CD4-positive, alpha-beta T cell treated with Interleukin-17A for 1 hour (primary cell): ENCODE measurements at regions not wholly inside any gene's neighbourhood (a gene's known extent, or its start where the extent isn't known, plus 50 kb on each side); places are given as distances from the start of the nearest gene placed in this dataset.
A peak's percentile ranks its signal among the peaks of the same experiment; 100 is the strongest.

Experiments used
- DNase-seq: peaks from one replicate; pipeline ENCODE4 v3.0.0-alpha.2; 2020

DNA sequence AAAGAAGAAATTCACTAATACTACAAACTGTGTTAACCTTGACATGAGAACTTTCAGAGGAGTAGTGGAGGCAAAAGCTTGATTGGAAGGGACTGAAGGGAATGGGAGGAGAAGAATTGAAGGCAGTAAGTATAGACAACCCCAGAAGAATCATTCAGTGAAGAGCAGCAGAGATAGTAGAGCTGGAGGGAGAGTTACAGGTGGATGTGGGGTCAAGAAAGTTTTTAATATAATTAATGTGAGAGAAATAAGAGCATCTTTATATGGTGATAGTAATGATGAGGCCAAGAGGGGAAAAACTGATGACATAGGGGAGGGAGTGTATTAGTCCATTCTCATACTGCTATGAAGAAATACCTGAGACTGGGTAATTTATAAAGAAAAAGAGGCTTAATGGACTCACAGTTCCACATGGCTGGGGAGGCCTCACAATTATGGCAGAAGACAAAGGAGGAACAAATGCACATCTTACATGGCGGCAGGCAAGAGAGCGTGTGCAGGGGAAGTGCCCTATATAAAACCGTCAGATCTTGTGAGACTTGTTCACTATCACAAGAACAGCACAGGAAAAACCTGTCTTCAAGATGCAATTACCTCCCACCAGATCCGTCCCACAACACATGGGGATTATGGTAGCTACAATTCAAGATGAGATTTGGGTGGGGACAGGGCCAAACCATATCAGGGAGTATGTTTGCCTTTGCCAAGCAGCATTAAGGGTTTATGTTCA lies 88.3 kb upstream of the PIK3CG start:
- no peak for DNase-seq

GRCh38 chr7:106777674-106778299 lies 87.3 kb upstream of the PIK3CG start:
- DNase-seq: no peak

GRCh38 chr7:106778656-106779250 lies 86.3 kb upstream of the PIK3CG start:
- no peak for DNase-seq

- DNase-seq: no peak
These were observed 85.2 kb upstream of the PIK3CG start for GRCh38 chr7:106779877-106780276.

GRCh38 chr7:106781007-106781406 lies 84.1 kb upstream of the PIK3CG start:
- DNase-seq: no peak

DNA sequence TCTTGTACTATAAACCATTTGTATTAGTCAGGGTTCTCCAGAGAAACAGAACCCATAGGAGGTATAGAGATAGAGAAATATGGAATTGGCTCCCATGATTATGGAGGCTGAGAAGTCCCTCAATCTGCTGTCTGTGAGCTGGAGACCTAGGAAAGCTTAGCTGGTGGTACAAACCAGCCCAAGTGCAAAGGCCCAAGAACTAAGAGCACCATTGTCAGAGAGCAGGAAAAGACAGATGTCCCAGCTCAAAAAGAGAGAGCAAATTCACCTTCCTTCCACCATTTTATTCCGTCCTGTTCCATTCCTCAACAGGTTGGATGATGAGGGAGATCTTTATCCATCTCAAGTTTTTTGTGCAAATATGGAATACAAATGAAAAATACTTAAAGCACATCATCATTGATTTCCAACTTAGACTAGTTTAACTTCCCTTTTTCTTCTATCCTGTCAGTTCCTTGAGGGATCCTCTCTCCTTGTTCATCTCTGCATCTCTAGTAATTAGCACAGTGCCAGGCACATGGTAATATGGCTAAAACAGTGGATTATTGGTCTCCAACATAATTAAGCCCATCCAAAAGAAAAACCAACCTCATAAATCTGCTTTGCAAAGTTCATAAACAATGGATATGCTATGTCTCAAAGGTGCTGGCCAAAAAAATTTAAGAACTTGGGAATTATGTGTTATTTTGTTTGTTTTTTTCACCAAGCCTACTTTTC lies 83.1 kb upstream of the PIK3CG start:
- no peak for DNase-seq

DNA sequence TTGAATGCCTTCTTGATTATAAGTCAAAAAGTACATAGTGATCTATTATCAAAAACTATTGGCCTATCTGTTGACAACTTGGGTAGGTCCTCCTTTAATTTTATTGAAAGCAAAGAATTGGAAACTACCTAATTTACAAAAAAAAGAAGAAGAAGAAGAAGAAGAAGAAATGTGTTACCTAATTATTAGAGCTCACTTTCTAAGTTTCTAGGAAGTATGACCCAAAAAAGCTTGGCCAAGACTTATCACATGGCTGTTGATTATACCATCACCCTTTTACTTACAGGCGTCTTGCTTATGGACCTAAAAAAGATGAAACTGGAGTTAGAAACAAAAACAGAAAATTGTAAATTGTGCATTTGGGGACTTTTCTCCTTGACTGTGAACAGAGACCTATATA lies 81.8 kb upstream of the PIK3CG start:
- no peak for DNase-seq

DNA sequence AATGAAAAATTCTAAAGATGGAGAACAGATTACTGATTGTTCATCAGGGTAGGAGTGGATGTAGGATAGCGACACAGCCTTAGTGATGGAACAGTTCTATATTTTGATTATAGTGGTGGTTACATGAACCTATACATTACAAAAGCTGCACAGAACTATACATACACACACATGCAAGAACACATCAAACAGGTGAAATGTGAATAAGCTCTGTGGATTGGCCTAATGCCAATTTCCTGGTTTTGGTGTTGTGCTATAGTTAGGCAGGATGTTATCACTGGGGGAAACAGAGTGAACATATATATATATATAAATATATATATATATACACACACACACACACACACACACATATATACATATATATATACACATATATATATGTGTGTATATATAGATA lies 76.4 kb upstream of the PIK3CG start:
- no peak for DNase-seq

DNA sequence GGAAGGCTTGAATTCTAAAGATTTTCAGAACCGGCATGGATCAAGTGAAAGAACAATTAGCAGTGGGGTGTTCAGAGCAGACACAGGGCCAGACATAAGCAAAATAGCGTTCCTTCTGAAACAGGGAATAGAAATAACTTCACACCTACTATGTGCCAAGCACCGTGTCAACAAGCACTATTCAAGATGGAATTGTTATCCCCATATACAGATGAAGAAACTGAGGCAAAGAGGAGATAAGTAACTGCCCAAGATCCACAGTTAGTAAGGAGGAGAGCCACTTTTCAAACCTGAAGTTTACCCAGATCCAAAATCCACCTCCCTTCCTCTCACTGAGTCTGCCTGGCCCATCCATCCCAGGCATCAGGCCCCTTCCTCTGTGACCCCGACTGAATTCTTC lies 73.6 kb upstream of the PIK3CG start:
- no peak for DNase-seq

DNA sequence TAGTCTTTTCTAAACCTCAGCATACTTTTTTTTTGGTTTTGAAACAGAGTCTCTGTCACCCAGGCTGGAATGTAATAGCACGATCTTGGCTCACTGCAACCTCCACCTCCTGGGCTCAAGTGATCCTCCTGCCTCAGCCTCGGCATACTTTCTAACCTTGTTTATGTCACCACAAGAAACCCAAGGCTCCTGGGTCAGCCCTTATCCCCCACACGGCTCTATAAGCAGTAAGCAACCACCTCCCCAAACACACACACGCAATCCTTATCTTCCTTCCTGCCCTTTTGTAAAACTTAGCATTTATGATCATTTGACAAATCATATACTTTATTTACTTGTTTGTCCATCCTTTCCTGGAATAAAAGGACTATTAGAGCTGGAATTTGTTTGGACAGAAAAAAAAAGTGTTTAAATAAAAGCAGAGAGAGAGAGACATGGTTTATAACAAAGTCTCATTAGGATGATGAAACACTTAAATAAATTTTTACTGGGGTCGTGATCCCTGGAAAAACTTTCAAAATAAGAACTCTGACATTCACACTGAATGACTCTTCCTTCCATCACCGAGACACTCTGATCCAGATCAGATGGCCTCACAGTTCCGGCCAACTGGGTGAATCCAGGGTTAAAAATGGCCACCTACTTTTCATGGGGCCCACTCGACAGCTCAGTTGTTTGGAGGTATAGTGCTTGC lies 72.7 kb upstream of the PIK3CG start:
- DNase-seq: no peak

DNA sequence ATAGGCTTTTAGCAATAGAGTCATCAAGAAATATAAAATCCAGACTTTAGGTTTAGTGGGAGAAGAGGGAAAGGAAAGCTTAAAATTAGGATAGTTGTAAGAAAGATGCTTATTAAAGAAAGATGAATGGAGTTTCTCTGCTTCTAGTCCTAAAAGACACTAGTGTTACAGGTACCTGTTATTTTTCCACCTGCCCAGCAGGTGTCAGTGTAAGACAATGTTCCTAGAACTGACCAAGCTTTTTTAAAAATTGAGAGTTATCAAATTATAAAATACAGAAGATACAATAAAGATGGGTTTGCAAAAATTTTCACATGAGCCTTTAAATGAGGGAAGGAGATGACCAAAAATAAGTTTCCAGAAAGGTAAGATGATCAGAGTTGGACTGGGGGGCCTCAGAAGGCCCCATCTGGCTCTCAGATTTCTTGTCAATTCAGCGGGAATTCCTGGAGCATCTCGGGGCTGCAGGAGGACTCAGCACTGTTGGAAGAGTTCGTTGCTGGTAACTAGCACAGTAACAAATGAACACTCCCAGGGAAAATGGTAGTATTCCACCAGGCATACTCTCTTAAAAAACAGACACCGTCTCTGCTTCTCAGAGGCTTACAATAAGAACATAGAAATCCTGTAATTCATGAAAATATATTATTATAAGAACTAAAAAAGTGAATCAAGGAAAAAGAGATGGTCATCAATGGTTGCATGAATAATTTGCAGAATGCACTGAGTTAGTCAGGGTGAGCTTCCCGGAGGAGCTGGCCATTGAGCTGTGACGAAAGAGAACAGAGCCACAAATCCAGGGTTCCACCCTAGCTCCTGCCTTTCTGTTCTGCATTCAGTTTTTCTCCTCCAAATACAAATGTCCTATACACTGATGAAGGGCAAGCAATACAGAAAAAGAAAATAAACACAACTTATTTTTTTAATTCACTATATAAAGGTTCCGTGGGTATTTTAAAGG lies 71.8 kb upstream of the PIK3CG start:
- DNase-seq: peak; percentile 57

DNA sequence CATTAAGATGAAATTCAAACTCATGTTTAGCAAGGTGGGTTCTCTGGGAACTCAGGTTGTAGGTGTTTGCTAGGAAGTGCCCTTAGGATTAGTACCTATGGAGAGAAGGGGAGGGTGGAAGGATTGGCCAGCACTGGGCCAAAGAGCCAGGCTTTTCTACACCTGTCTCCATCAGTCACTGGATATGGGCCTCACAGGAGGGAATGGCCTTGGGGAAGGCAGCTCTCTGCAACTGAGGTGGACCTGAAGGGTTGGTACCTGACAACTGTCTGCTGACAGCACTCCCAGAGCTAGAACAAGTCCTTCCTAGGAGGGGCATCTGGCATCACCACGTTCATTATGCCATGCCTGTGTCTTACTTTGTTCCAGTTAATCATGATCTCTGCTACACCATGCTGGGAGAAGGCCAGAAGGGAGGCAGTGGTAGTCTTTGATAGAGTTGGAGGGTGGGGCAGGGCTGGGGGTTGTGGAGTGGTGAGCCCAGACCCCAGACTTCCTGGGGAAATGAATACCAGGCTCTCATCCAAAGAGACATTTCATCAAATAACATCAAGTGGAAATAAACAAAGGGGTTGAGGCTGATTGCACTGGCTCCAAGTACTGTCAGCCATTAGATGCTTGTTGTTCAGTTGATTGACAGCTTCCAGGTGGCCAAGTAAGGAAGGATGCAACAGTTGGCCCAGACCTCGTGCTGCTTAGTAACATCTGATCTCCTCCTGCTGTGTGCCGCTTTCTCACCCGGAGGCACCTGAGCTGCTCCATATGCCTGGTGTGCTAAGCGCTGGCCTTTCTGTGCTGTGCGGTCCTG lies 70.6 kb upstream of the PIK3CG start:
- no peak for DNase-seq

DNA sequence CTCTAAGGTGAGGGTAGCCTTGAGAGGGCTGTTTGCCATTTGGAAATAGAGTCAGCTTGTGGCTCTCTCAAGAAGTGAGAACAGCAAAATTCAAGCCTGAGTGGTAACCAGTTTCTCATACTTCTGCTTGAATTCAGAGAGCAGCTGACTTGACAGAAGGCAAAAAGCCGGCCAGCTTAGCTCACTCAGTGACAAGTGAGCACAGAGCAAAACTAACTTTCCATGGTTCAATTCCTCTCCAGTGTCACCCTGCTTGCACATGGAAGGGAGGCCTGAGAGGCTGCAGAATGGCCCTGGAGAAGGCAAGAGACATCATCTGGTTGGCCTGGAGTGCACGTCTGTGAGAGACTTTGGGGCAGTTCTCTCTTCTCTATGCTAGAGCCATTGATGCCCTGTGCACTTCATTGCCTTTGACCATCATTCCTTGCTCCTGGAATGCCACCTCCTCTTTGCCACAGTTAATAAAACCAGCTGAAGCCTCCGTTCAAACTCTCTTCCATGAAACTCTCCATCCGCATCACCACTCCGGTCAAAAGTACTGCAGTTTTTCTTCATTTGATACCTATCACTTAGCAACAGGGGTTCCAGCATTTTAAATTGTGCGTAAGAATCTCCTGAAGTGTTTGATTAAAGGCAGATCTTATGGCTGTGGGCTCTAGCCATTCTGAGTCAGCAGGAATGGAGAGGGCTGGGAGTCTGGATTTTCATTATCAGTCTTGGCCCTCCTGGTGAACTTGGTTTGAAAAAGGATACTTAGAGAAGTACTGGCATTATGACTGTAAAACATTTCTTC lies 69.8 kb upstream of the PIK3CG start:
- DNase-seq: no peak

DNA sequence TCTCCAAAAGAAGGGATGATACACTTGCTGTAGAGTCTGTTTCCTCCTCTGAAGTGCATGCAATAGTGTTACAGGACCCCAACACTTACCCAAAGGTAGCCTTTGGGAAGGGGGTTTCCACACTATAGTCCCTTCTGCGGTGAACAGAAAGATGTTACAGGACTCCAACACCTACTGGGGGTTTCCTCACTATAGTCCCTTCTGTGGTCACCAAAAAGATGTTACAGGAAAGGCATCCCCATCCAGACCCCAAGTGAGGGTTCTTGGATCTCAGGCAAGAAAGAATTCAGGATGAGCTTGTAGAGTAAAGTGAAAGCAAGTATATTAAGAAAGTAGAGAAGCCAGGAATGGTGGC lies 69.2 kb upstream of the PIK3CG start:
- no peak for DNase-seq

- no peak for DNase-seq
These were observed 67.1 kb upstream of the PIK3CG start for GRCh38 chr7:106797937-106798336.

- DNase-seq: no peak
These were observed 62.5 kb upstream of the PIK3CG start for GRCh38 chr7:106802589-106802988.

DNA sequence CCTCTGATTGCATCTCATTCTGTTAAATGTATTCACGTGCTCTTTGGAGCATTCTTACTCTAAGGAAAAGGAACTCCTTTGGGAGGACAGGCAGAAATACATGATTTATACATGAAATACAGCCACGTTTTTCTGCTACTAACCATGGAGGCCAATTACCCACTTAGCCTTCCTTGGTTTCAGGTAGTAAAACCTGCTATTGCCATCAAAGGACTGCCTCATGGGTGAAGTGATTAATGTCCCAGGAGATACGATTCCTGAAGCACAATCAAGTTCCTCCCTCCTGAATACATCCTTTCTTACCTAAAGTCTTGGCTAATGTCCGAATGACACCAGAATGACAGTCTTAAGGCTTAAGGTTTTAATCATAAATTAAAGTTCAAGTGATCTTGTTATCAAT lies 58.5 kb upstream of the PIK3CG start:
- no peak for DNase-seq

DNA sequence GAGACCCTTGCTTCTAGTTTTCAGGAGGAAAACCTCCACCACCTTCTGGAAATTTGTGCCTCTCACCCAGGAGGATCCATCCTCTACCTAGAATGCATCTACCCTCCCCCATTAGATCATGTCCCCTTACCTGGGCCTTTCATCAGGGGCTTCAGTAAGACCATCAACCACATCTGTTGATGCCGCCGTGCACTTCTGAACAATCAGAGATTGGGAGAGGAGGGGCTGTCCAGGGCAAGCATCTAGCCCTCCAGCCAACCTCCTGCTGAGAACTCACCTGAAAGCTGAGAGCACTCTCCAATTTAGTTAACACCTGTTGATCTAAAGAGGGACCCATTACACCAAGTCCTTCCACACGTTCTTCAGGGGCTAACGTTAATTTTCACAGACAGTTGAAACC lies 57.6 kb upstream of the PIK3CG start:
- no peak for DNase-seq

DNA sequence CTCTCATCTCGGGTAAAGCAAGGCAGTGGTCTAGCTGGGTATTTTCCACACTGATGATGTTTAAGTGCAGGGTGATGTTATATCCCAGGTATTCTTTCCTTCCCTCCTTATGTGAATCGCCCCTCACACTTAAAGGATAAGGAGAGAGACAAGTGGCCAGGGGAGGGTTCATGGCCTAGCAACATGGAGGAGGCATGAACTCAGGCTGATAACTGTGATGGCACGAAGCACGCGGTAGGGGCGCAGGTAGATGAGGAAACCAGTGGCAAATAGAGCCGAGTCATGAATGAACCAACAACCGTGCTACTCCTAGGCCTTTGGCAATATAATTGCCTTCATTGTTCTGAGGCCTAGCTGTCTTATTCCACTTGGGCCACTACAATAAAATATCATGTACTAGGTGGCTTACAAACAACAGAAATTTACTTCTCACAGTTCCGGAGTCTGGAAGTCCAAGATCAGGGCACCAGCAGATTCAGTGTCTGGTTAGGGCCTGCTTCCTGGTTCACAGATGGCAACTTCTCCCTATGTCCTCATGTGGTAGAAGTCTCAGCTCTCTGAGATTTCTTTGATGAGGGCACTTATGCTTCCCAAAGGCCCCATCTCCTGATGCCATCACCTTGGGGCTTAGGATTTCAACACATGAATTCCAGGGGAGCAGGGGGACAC lies 56.0 kb upstream of the PIK3CG start:
- DNase-seq: no peak

GRCh38 chr7:106811472-106811871 lies 53.6 kb upstream of the PIK3CG start:
- DNase-seq: no peak
